ENCODE measurements at regions not wholly inside any gene's neighbourhood (a gene's known extent, or its start where the extent isn't known, plus 50 kb on each side); places are given as distances from the start of the nearest gene placed in this dataset.

DNA sequence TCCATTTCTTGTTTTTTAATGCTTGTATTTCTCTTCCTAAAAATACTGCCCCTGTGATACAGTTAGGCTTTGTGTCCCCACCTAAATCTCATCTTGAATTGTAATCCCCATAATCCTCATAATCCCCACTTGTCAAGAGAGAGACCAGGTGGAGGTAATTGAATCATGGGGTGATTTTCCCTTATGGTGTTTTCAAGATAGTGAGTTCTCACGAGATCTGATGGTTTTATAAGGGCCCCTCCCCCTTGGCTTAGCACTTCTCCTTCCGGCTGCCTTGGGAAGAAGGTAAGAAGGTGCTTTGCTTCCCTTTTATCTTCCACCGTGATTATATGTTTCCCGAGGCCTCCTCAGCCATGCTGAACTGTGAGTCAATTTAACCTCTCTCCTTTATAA, 227.4 kb downstream of the MAN2A1 start:
- H3K36me3 Mint-ChIP-seq (ENCODE audit: insufficient read depth, unreplicated experiment): no peaks in the 10 kb centered on the region
- no peak overlapping the region for H3K27ac Mint-ChIP-seq (ENCODE audit: unreplicated experiment)
- H3K9me3 ChIP-seq: no peaks in the 10 kb centered on the region
- no peak for DNase-seq
- no peaks in the 10 kb centered on the region for H3K9me3 Mint-ChIP-seq (ENCODE audit: unreplicated experiment)
- CTCF ChIA-PET: no interaction called here
- H3K4me1 Mint-ChIP-seq (ENCODE audit: low read depth, unreplicated experiment): no peaks in the 10 kb centered on the region
- H3K4me3 Mint-ChIP-seq (ENCODE audit: unreplicated experiment): no peak overlapping the region
- peaks cover 8% of the 10 kb centered on the region; the same call in 1 of the 2 replicates for H3K4me1 ChIP-seq
- H3K27me3 Mint-ChIP-seq (ENCODE audit: insufficient read depth, unreplicated experiment): no peaks in the 10 kb centered on the region
- intact Hi-C loops (cut with micrococcal nuclease; ENCODE audit: unreplicated experiment): no loop called here
- H3K36me3 ChIP-seq (ENCODE audit: control insufficient read depth, insufficient read depth, low read length): no peaks in the 10 kb centered on the region
- H3K27me3 ChIP-seq (replicated peaks; ENCODE audit: control insufficient read depth, insufficient read depth, low read length): no peaks in the 10 kb centered on the region
- TF ChIP-seq, protein P1, sequence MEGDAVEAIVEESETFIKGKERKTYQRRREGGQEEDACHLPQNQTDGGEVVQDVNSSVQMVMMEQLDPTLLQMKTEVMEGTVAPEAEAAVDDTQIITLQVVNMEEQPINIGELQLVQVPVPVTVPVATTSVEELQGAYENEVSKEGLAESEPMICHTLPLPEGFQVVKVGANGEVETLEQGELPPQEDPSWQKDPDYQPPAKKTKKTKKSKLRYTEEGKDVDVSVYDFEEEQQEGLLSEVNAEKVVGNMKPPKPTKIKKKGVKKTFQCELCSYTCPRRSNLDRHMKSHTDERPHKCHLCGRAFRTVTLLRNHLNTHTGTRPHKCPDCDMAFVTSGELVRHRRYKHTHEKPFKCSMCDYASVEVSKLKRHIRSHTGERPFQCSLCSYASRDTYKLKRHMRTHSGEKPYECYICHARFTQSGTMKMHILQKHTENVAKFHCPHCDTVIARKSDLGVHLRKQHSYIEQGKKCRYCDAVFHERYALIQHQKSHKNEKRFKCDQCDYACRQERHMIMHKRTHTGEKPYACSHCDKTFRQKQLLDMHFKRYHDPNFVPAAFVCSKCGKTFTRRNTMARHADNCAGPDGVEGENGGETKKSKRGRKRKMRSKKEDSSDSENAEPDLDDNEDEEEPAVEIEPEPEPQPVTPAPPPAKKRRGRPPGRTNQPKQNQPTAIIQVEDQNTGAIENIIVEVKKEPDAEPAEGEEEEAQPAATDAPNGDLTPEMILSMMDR (IDR thresholded peaks at IDR 0.05; ENCODE audit: insufficient read depth in 1 of 2, low read depth in 1 of 2, low read length in 1 of 2, severe bottlenecking in 1 of 2, unreplicated experiment in 1 of 2): no peak
- no peak overlapping the region for H3K4me3 ChIP-seq (ENCODE audit: low read depth, low read length)
- no TSS peak for BruUV-seq (replicated peaks)
- POLR2A ChIA-PET: no interaction called here

DNA sequence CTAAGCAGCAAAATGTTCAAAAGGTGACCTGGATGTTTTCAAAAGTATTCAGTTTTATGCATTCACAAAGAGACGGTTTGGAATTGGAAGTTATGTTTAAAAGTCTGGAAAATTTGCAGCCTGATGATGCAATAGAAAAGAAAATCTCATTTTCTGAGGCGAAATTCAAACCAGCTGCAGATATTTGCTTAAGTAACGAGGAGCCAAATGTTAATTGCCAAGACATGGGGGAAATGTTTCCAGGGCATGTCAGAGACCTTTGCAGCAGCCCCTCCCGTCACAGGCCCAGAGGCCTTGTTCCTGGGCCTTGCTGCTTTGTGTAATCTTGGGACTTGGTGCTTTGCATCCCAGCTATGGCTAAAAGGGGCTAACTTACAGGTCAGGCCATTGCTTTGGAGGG, 228.2 kb downstream of the MAN2A1 start:
- BruUV-seq (replicated peaks): no TSS peak
- POLR2A ChIA-PET: no interaction called here
- no peaks in the 10 kb centered on the region for H3K27me3 Mint-ChIP-seq (ENCODE audit: insufficient read depth, unreplicated experiment)

DNA sequence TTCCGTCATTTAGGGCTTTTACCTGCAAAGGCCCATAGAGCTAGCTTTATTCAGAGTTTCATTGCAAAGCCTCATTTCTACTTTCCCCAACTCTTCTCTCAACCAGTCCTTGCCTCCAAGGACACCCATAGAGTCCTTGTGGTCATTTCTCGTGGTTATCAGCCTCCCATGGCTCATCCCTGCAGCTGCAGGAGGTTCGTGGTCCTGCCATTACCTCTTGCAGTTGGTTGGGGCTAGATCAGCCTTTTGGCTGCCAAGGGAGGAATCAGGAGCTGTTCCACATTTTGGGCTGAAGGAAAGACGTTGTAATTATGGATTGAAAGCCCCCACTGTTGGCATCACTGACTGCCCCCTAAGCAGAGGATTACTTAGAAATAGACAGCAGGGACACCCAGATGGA, 231.0 kb downstream of the MAN2A1 start:
- BruUV-seq (replicated peaks): no TSS peak
- H3K36me3 ChIP-seq (ENCODE audit: control insufficient read depth, insufficient read depth, low read length): no peaks in the 10 kb centered on the region
- no peaks in the 10 kb centered on the region for H3K4me1 Mint-ChIP-seq (ENCODE audit: low read depth, unreplicated experiment)
- H3K4me3 Mint-ChIP-seq (ENCODE audit: unreplicated experiment): no peak overlapping the region
- no peak for DNase-seq
- H3K27ac Mint-ChIP-seq (ENCODE audit: unreplicated experiment): no peak overlapping the region
- no peak overlapping the region for H3K4me3 ChIP-seq (ENCODE audit: low read depth, low read length)
- TF ChIP-seq, protein P1 (IDR thresholded peaks at IDR 0.05; ENCODE audit: insufficient read depth in 1 of 2, low read depth in 1 of 2, low read length in 1 of 2, severe bottlenecking in 1 of 2, unreplicated experiment in 1 of 2): no peak
- H3K36me3 Mint-ChIP-seq (ENCODE audit: insufficient read depth, unreplicated experiment): no peaks in the 10 kb centered on the region
- no peaks in the 10 kb centered on the region for H3K9me3 ChIP-seq
- ChIA-PET POLR2A (no interaction called here), CTCF (no interaction called here)
- intact Hi-C loops (cut with micrococcal nuclease; ENCODE audit: unreplicated experiment): no loop called here
- no peaks in the 10 kb centered on the region for H3K9me3 Mint-ChIP-seq (ENCODE audit: unreplicated experiment)
- no peaks in the 10 kb centered on the region for H3K27me3 Mint-ChIP-seq (ENCODE audit: insufficient read depth, unreplicated experiment)
- no peaks in the 10 kb centered on the region for H3K27me3 ChIP-seq (replicated peaks; ENCODE audit: control insufficient read depth, insufficient read depth, low read length)
- H3K4me1 ChIP-seq: peaks cover 8% of the 10 kb centered on the region; the same call in 1 of the 2 replicates

More for the DNA sequence above, 228.2 kb downstream of the MAN2A1 start:
- no peak for DNase-seq
- TF ChIP-seq, protein P1 (IDR thresholded peaks at IDR 0.05; ENCODE audit: insufficient read depth in 1 of 2, low read depth in 1 of 2, low read length in 1 of 2, severe bottlenecking in 1 of 2, unreplicated experiment in 1 of 2): no peak
- Mint-ChIP-seq H3K4me3 (ENCODE audit: unreplicated experiment) (no peak overlapping the region), H3K4me1 (ENCODE audit: low read depth, unreplicated experiment) (no peaks in the 10 kb centered on the region), H3K36me3 (ENCODE audit: insufficient read depth, unreplicated experiment) (no peaks in the 10 kb centered on the region), H3K9me3 (ENCODE audit: unreplicated experiment) (no peaks in the 10 kb centered on the region), H3K27ac (ENCODE audit: unreplicated experiment) (no peak overlapping the region)
- no peak overlapping the region for H3K4me3 ChIP-seq (ENCODE audit: low read depth, low read length)
- no peaks in the 10 kb centered on the region for H3K27me3 ChIP-seq (replicated peaks; ENCODE audit: control insufficient read depth, insufficient read depth, low read length)
- H3K9me3 ChIP-seq: no peaks in the 10 kb centered on the region
- CTCF ChIA-PET: no interaction called here
- intact Hi-C loops (cut with micrococcal nuclease; ENCODE audit: unreplicated experiment): no loop called here
- H3K4me1 ChIP-seq: peaks cover 8% of the 10 kb centered on the region; the same call in 1 of the 2 replicates
- H3K36me3 ChIP-seq (ENCODE audit: control insufficient read depth, insufficient read depth, low read length): no peaks in the 10 kb centered on the region
